Nephron (organoid): ENCODE measurements at regions not wholly inside any gene's neighbourhood (a gene's known extent, or its start where the extent isn't known, plus 50 kb on each side); places are given as distances from the start of the nearest gene placed in this dataset.

Experiments used
- H3K27ac Mint-ChIP-seq, 3 experiments: 2 replicates each; pipeline ENCODE4 v1.8.0; 2020; ENCODE audit warnings: mixed read lengths in 3 of 3, mild to moderate bottlenecking in 2 of 3, moderate library complexity in 1 of 3
- H3K27me3 Mint-ChIP-seq: 2 replicates; pipeline ENCODE4 v1.8.0; 2021; ENCODE audit warnings: low read depth, mild to moderate bottlenecking, moderate library complexity, mixed read lengths
- H3K36me3 Mint-ChIP-seq: 2 replicates; pipeline ENCODE4 v1.8.0; 2020; ENCODE audit warnings: low read depth, mixed read lengths
- H3K4me1 Mint-ChIP-seq: 2 replicates; pipeline ENCODE4 v1.8.0; 2020; ENCODE audit warnings: mixed read lengths
- H3K4me3 Mint-ChIP-seq, 3 experiments: 2 replicates each; pipeline ENCODE4 v1.8.0; 2020; ENCODE audit warnings: mild to moderate bottlenecking in 3 of 3, mixed read lengths in 3 of 3, moderate library complexity in 2 of 3
- H3K9me3 Mint-ChIP-seq: 2 replicates; pipeline ENCODE4 v1.8.0; 2020; ENCODE audit warnings: mixed read lengths
- TF ChIP-seq, protein P1 (sequence below), 3 experiments: fragments of 200-600 bp; sonication (generic); IDR thresholded peaks; one replicate each; pipeline ENCODE4 v1.5.0; 2021; ENCODE audit warnings: antibody characterized with exemption in 3 of 3; ENCODE audit not compliant: unreplicated experiment in 3 of 3

DNA sequence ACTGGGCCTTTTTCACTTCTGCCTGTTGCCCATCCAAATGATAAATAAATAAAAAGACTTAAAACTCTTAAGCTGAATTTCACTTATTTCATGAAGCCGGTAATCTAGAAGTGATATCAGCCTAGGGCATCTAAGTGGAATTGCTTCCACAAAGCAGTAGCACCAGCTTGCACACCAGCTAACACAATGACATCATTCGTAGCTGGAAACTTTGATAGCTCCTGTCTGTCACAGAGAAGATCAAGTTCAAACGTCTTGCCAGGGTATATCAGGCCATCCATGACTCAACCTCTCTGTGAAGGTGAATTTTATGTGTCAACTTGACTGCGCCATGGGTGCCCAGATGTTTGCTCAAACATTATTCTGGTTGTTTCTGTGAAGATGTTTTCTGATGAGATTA, 161.7 kb upstream of the MYT1L start:
- Mint-ChIP-seq H3K9me3 (no peaks in the 10 kb centered on the region), H3K36me3 (no peaks in the 10 kb centered on the region), H3K27me3 (peaks cover 8% of the 10 kb centered on the region), H3K4me1 (no peaks in the 10 kb centered on the region), H3K27ac (no peak overlapping the region), H3K4me3 (no peak overlapping the region)
- TF ChIP-seq, protein P1, sequence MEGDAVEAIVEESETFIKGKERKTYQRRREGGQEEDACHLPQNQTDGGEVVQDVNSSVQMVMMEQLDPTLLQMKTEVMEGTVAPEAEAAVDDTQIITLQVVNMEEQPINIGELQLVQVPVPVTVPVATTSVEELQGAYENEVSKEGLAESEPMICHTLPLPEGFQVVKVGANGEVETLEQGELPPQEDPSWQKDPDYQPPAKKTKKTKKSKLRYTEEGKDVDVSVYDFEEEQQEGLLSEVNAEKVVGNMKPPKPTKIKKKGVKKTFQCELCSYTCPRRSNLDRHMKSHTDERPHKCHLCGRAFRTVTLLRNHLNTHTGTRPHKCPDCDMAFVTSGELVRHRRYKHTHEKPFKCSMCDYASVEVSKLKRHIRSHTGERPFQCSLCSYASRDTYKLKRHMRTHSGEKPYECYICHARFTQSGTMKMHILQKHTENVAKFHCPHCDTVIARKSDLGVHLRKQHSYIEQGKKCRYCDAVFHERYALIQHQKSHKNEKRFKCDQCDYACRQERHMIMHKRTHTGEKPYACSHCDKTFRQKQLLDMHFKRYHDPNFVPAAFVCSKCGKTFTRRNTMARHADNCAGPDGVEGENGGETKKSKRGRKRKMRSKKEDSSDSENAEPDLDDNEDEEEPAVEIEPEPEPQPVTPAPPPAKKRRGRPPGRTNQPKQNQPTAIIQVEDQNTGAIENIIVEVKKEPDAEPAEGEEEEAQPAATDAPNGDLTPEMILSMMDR (IDR thresholded peaks at IDR 0.05; ENCODE audit: unreplicated experiment in 3 of 3): no peak

DNA sequence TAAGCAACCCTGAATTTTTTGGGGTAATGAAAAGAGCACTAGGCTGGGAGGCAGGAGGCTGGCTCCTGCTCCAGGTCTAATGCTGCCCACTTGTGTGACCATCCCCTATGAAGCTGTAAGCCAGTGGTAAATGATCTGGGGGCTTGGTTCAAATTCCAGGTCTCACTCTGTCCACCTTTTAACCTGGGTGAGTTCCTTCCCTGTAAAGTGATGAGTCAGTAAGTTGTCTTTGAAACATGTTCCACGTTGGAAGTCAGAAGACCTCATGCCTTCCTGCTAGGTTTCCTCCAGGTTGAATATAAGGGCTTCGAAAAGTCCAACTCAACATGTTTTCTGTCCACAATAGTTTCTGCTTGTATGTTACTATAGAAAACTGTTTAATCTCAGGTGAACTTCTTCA, 160.9 kb upstream of the MYT1L start:
- H3K36me3 Mint-ChIP-seq: no peaks in the 10 kb centered on the region
- H3K4me1 Mint-ChIP-seq: no peaks in the 10 kb centered on the region
- H3K27me3 Mint-ChIP-seq: peaks cover 7% of the 10 kb centered on the region
- H3K4me3 Mint-ChIP-seq: no peak overlapping the region
- no peak overlapping the region for H3K27ac Mint-ChIP-seq
- no peaks in the 10 kb centered on the region for H3K9me3 Mint-ChIP-seq
- TF ChIP-seq, protein P1 (IDR thresholded peaks at IDR 0.05; ENCODE audit: unreplicated experiment in 3 of 3): no peak

DNA sequence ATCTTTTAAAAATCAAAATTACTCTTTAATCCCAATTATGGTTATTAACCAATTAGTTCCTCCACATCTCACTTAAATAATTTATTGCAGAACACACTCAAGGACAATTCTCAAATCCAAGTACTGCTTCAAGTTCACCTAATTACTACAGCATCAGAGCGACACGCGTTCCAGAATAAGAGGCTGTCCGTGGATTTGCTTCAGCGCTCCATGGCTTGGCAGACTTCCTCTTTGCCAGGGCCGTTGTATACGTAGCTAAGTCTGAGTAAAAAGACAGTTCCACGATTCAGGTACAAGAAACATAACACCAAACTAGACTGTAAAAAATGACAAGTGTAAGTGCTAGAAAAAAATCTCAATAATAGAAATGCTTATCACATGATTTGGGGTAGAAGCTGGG, 153.2 kb upstream of the MYT1L start:
- Mint-ChIP-seq H3K9me3 (peaks cover 5% of the 10 kb centered on the region), H3K27ac (no peak overlapping the region), H3K36me3 (no peaks in the 10 kb centered on the region)

DNA sequence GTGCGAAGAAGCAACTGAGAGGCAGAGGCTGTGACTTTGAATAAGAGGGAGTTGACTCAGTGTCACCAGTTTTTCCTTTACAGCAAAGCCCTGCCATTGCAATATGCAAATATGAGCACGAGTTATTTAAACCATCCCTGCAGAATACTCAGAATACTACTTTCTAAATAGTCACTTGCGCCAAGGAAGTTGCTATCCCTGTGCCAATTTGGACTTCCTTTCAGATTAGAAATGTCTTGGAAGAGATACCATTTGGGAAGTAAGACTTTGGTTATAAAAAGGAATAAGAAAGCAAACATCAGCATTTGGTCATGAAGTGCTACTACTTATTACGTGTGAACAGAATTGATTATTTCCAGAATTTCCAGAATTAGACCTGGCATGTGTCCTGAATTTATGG, 151.8 kb upstream of the MYT1L start:
- H3K4me3 Mint-ChIP-seq: no peak overlapping the region
- no peaks in the 10 kb centered on the region for H3K36me3 Mint-ChIP-seq
- TF ChIP-seq, protein P1 (IDR thresholded peaks at IDR 0.05; ENCODE audit: unreplicated experiment in 3 of 3): no peak
- H3K9me3 Mint-ChIP-seq: peaks cover 5% of the 10 kb centered on the region
- H3K27me3 Mint-ChIP-seq: peaks cover 12% of the 10 kb centered on the region
- no peaks in the 10 kb centered on the region for H3K4me1 Mint-ChIP-seq
- no peak overlapping the region for H3K27ac Mint-ChIP-seq

More for the DNA sequence above, 153.2 kb upstream of the MYT1L start:
- peaks cover 12% of the 10 kb centered on the region for H3K27me3 Mint-ChIP-seq
- TF ChIP-seq, protein P1 (IDR thresholded peaks at IDR 0.05; ENCODE audit: unreplicated experiment in 3 of 3): no peak
- no peak overlapping the region for H3K4me3 Mint-ChIP-seq
- no peaks in the 10 kb centered on the region for H3K4me1 Mint-ChIP-seq

DNA sequence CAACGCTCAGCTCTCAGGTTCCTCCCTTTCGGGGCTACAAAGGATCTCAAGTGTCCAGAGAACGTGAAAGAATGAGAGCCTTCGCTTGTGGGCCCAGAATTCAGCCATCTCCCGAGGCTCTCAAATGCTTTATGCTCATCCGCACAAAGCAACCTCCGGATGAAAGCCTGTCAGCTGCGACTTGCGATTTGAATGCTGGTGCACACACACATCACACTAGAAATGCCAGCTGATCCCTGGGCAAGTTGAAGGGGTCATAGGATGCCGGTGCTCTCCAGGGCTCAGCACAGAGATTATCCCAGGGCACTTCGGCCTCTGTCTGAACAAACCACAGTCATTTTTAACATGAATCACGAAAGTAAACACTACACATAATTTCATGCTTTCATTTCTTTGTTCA, 141.8 kb upstream of the MYT1L start:
- TF ChIP-seq, protein P1 (IDR thresholded peaks at IDR 0.05; ENCODE audit: unreplicated experiment in 3 of 3): no peak
- H3K4me3 Mint-ChIP-seq: no peak overlapping the region
- no peak overlapping the region for H3K27ac Mint-ChIP-seq
- no peaks in the 10 kb centered on the region for H3K4me1 Mint-ChIP-seq
- H3K27me3 Mint-ChIP-seq: peaks cover 31% of the 10 kb centered on the region
- no peaks in the 10 kb centered on the region for H3K36me3 Mint-ChIP-seq
- peaks cover 2% of the 10 kb centered on the region for H3K9me3 Mint-ChIP-seq

DNA sequence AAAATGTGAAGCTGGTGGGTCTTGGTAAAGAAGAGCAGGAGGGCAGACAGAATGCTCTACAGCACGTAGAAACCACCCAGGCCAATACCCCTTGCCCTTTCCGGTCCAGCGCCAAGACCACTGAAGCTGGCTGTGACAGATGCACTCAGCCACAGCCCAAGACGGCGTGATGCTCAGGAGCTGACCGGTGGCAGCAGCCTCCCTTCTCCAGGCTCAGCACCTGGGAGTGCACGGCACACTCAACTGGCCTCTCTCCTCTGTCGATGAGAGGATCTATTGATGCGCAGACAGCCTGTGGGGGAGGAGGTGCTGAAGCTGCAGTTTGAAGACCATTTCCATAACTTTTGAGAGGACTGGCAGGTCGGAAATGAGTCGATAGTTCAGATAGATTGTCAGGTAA, 141.0 kb upstream of the MYT1L start:
- Mint-ChIP-seq H3K4me3 (no peak overlapping the region), H3K27me3 (peaks cover 31% of the 10 kb centered on the region), H3K4me1 (no peaks in the 10 kb centered on the region), H3K36me3 (no peaks in the 10 kb centered on the region), H3K27ac (no peak overlapping the region), H3K9me3 (peaks cover 2% of the 10 kb centered on the region)
- TF ChIP-seq, protein P1 (IDR thresholded peaks at IDR 0.05; ENCODE audit: unreplicated experiment in 3 of 3): no peak
